Suppressor macrophage treated with lipopolysaccharide for 1 hour (primary cell): ENCODE measurements at regions not wholly inside any gene's neighbourhood (a gene's known extent, or its start where the extent isn't known, plus 50 kb on each side); places are given as distances from the start of the nearest gene placed in this dataset.
"Not testable (repeated sequence)": the region's sequence is repeated elsewhere in the genome, so short reads cannot be mapped to it uniquely, and the experiment has no call there.

Experiments used
- DNase-seq, 3 donors: peaks; one replicate each; pipeline ENCODE4 v3.0.0-alpha.2; 2020 to 2022

DNA sequence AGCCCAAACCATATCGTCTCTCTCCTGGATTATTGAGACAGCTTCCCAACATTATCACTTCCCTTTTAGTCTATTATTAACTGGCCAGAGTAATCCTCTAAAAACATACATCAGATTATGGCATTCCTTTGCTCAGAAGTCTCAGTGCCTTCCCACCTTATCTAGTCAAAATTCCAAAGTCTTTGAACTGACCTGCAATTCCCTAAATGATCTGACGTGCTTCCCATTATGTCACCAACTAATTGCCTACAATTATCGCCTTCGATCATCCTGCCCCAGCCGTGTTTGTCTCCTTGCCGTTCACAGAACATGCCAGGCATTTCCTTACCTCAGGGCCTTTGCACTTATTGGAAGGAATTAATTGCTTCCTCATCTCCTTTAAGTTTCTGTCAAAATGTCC lies 332.4 kb downstream of the IRS1 start:
- no peak for DNase-seq

DNA sequence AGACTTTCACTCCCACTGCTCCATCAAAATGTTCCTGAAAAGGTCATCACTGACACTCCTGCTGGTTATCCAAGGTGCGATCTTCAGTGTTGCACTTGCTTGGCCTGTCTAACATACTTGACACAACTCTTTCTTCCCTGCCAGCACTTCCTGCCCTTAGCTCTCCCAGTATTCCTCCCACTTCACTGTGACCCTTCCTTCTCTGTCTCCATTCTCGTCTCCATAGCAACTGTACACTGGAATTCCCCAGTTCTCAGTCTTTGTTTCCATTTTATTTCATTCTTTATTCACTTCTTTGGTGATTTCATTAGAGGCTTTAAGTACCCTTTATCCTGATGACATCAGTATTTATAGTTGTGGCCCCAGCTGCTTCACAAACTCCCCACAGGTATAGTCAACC lies 333.0 kb downstream of the IRS1 start:
- peak in 1 of 3 donors; percentile 1 for DNase-seq

DNA sequence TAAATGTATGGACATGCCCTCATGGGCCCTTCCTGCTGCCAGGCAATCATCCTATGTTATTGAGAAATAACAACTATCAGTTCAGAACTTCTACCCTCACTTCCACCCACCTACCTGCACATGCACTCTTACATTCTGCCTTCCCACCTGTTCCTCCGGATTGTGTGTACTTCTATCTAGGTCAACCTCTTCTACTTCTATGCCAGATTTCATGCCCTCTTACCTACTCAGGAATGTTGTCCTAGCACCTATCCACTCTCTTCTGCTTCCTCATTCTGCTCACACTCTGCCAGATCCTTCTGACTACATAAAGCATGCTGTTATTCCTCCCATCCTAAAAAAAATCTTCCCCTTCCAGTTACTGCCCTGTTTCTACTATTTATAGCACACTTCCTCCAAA lies 333.5 kb downstream of the IRS1 start:
- no peak for DNase-seq

DNA sequence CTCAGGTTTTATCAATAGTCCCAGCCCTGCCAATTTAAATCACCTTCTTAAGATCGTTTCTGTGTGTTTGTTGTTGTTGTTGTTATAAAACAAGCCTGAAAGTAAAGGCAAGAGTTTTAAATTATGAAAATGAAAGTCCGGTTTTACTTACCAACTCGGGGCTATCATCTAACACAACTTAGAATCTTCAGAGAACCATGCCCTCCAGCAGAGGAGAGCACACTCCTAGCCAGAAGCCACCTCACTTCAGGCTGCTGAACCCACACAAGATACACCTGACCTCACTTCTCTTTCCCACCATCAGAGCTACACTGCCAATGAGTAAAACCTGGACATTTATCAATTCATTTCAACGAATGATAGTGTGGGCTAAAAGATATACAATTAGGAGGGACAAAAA lies 335.2 kb downstream of the IRS1 start:
- no peak for DNase-seq

DNA sequence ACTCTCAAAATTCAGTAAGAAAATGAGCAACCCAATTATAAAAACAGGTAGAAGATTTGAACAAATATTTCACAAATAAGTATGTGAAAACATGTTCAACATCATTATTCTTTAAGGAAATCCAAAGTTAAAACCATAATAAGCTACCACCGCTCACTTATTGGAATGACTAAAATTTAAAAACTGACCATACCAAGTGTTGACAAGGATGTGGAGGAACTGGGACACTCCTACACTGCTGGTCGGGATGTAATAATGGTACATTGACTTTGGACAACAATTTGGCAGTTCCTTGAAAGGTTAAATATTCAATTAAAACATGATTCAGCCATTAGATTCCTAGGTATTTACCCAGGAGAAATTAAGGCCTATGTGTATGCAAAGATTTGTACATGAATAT lies 336.5 kb downstream of the IRS1 start:
- DNase-seq: no peak

DNA sequence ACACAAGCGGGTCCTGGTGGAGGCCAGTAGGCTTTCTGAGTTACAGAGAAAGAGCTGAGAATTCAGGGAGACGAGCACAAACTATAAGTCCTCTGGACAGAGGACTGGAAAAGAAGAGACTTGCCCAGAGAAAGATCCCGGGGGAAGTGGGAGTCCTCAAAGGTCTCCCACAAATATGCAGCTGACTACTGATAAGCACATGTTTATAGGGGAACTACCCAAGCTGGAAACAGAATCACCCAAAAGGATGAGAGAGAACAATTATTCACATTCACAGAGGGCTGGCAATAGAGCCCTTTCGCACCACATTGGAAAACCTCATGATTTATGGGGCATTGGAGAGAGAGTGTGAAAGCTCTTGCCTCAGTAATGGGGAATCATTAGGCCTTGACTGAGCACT lies 337.6 kb downstream of the IRS1 start:
- DNase-seq: no peak

DNA sequence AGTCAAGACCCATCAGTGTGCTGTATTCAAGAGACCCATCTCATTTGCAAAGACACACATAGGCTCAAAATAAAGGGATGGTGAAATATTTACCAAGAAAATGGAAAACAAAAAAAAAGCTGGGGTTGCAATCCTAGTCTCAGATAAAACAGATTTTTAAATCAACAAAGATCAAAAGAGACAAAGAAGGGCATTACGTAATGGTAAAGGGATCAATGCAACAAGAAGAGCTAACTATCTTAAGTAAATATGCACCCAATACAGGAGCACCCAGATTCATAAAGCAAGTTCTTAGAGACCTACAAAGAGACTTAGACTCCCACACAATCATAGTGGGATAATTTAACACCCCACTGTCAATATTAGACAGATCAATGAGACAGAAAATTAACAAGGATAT lies 343.5 kb downstream of the IRS1 start:
- not testable (repeated sequence) for DNase-seq

DNA sequence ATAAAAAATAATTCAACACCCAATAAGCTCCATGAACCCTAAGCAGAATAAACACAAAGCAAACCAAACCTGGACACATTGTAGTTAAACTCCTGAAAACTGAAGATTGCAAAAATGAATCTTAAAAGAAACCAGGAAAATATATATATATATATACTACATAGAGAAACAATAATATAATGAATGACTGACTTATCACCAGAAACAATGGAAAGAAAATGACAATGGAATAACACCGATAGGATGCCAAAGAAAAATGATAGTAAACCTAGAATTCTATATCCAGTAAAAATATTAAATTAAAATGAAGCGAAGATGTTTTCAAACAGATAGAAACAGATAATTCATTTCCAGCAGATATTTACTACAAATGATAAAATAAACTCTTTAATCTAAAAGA lies 346.9 kb downstream of the IRS1 start:
- DNase-seq: no peak

DNA sequence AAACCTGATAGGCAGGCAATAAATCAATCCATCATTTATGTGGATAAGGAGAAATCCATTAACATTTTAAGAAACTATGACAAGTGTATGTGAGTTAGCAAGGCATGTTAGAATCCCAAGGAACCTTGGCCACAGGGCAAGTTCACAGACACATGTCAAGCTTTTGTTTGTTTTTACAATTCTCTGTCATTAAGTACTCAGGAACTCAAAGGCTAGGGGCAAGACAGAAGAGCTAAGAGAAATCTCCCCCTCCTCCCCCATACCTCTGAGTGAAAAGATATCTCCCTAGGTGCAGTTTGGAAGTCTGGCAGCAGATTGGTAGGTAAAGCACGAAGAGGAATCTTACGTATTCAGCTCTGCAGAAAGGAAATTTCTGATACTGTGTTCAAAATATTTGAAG lies 348.1 kb downstream of the IRS1 start:
- DNase-seq: no peak

DNA sequence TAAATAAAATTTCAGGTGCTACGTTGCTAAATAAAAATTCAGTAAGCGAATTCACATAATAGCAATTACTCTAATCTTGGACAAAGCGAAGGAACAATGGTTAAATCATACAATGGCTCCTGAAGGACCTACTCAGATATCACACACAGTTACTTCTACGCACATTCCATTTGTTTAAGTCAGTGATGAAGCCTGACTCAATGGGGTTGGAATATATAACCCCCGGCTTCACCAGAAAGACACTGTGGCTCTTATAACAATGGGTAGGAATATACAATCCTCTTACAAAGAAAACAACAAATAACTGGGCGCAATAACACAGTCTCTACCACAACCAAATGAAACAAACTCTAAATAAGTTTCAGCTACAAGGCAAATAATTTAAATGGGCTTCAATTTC lies 349.5 kb downstream of the IRS1 start:
- DNase-seq: no peak

DNA sequence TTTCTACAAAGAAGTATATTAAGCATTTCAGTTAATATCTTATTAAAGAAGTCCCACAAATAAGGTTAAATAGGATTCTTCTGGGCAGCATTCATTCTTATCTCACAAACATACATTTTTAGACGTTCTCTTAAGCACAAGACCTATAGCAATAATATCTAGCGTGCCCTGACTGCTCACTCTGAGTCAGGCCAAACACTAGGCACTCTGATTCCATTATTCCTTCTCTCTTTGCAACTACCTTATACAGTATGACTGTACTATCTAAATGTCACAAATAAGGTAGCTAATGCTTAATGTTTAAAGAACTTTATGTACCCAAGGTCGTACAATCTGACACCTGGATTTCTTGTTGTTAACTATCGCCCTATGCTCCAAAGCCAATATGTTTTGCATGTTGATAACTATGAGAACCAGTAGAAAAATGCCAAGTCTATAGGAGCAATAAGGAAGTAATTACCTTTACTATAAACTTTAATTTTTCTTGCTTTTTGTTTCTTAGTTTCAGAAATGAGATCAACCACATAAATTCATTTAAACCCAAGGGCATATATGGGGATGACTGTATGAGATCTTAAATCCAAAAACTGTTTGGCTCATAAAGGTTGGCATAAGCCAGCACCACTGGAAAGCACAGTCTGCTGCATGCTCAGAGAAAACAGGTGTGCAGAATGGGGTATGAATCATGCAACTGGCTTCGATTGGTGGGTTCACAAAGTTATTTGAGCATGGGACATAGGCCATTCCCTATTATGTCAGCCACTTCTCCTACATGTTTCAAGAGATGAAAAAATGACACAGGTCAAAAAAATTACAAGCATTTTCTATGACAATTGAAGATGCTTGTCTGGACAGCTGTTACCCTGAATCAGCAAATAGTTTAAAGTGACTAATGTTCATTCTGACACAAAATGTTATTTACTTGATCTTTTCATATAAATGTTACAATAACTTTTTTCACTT lies 352.0 kb downstream of the IRS1 start:
- no peak for DNase-seq

DNA sequence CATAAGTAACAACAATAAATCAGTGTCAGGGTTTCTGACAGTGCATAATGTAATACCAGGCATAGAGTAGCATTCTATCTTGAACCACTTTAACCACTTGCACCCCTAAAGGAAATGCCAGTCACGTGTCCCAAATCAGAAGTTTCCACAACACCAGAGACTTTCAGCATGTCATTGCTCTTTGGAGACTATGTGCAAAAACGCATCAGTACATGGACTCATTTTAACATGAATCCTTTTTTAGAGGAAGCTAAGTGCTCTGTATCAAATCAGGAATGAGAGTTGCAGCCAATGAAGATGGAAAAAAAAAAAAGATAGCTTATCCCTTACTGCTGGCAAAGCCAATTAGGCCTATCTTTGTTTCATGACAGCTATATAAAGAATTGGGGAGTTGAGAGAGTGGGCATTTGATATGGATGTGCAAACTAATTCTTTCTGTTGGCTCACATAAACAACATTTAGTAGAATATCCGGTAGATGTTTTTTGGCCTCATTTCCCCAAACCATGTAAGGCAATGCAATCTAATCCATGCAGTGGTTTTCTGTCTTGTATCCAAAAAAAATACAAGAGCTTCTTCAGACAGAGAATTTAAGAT lies 353.1 kb downstream of the IRS1 start:
- no peak for DNase-seq

DNA sequence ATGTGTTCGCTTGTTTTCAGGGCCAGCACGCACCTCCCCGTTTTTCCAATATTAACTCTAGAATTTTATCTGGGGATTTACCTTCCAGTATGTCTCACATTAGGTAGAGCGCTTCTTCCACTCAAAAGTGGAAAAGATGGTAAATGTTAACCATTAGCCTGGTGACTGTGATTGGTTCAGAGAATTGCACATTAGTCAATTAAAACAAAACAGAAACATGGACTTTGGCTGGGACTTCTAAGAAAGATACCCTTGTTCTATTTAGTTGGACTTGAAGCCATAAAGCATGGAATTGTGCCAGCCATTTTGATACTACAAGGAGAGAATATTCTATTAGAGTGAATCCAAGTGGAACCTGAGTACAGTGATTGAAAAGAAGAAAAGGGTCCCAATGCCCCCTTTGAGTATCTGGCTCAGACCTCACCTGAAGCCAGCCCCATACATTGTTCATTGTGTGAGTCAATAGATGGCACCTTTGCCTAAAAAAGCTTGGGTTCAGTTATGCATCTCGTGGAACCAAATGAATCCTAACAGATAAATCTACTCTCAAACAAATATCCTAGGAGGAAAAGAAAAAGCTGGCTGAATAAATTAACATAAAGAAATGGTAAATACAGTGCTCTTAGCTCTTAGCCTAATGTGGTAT lies 354.3 kb downstream of the IRS1 start:
- no peak for DNase-seq

DNA sequence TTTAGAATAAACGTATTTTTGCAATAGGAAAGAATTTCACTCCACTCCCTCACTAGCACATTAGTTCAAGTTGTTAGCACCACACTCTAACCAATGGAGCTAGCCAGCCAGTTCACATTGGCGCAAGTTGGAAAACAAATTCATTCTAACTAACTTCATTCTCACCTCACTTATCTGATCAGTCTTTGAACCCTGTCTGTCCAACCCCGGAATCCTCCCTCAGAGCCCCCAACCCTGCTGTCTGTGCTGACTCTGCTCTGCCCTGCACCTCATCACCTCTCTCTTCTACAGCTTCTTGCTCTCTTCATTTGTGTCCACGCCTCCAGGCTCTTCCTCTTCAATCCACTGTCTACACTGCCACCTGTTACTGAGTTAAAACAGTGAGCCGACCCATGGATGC lies 356.5 kb downstream of the IRS1 start:
- no peak for DNase-seq

DNA sequence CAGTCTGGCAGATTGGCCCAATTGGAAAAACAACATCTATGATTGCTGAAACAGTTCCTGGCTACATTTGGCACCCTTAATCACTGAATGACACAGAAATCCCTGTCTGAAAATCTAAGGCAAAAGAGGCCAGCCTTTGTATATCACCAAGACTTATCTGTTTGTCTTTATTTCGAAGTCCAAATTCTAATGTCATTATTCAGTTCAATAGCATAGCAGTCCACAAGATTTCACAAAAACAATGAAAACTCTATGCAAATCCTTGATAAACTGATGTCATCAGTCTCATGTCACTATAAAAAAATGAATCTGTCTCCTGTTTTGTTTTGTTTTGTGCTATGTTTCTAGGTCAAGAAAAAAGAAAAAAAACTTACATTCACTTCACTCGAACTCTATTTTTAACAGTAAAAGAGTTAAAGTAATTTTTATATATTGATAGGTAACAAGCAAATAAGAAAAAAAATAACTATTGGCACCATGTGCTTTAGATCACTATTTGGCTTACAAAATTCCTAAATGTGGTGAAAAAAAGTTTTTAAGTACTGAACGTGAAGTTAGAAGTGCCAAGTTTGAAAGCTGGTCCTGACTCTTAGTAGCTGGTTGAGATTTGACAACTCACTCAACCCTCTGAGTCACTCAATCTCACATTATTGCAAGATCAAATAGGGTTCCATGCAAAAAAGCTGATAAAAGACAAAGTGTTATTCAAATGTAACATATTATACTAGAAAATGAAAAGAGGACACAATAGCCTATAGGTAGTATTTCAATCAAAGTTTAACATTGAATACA lies 359.3 kb downstream of the IRS1 start:
- no peak for DNase-seq

DNA sequence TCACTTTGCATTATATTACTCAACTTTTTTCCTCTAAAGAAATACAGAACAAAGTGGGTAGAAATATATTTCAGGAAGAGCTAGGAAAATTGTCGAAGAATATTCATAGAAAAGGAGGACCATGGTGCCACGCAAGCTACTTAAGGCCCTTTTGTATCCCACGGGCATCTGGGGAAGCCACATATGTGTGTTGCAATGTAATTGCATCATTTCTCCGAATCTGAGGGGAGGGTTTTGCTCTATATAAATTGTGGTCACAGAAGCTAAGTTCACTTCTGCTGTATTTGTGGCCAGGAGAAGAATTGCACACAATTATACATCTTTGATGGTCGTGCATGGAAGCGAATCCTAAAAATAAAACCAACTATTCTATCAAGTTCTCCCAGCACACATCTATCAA lies 360.3 kb downstream of the IRS1 start:
- DNase-seq: peak; percentile 16 to 38 (median 38)

DNA sequence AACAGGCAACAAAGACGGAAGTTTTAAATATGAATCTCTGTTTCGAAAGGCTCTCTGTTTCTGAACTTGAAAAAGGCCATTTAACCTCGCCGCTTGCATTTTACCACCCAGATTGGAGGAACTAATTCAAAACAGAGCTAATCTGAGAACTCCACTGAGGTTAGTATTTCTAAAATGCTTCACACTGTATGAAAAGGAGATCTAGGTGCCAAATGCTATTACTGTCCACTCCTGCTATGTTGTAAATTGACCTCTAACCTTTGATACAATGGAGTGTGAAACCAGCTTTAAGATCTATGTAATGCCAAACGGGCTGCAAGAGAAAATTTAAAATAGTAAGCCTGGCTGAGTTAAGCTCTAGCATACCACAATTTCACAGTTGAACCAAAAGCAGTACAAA lies 364.5 kb downstream of the IRS1 start:
- DNase-seq: no peak

DNA sequence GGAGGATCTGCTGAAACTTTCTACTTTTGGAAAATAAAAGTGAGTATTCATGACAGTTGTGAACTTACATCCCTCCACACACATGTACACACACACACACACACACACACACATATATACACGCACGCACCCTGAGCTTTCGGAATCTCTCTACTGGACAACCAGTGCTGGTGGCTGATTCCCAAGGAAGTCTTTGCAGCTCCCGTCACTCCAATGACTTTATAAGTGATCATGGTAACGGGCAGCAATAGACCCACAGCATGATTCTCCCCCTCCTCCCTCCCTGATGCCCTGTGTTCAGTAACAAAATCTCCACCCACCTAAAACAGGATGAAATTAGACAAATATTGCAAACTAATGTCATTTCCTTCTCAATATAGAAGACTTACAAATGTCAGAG lies 364.9 kb downstream of the IRS1 start:
- no peak for DNase-seq

DNA sequence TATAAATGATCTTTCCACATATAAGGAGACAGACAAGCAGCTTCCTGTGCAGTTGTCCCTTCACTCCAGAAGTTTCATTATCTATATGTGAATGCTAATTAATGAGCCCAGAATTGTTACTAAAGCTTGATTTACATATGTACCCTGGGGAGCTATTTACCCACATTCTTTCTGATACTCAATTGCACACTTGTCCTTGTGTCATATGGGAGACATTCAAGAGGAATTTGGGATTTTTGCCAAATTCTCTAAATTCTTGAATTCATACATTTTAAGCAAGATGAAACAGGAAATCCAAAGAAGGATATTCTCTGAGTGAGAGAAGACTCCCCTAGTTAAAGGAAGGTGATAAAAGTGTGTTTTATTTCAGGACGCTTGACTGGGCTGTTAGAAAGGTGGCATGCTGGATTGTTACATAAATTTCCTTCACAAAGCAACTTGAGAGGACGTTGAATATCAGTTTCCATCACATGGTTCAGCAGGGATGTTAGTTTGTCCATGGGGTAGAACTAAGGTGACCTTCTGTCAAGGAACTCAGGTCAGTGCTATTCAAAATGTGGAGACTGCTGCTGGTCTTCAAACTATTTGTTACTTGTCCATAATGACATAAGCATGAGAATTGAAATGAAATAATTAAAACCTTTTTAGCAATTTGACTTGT lies 368.2 kb downstream of the IRS1 start:
- no peak for DNase-seq

DNA sequence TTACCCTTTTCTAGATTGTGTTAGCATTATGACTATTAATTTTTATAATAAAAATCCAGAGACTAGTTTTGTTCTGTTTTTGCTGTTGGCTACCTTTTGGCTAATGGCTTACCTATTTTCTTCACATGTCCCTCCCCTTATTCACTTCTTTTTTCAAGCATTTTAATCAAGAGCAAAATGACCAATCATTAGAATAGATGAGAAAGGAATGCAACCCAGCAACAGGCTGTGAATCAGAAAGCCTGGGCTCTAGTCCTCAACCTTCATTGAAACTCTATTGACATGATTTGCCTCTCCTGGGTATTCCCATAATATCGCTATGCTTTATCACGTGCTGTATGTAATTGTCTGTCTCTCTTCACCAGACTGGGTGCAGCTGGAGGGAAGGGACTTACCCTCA lies 370.1 kb downstream of the IRS1 start:
- no peak for DNase-seq

DNA sequence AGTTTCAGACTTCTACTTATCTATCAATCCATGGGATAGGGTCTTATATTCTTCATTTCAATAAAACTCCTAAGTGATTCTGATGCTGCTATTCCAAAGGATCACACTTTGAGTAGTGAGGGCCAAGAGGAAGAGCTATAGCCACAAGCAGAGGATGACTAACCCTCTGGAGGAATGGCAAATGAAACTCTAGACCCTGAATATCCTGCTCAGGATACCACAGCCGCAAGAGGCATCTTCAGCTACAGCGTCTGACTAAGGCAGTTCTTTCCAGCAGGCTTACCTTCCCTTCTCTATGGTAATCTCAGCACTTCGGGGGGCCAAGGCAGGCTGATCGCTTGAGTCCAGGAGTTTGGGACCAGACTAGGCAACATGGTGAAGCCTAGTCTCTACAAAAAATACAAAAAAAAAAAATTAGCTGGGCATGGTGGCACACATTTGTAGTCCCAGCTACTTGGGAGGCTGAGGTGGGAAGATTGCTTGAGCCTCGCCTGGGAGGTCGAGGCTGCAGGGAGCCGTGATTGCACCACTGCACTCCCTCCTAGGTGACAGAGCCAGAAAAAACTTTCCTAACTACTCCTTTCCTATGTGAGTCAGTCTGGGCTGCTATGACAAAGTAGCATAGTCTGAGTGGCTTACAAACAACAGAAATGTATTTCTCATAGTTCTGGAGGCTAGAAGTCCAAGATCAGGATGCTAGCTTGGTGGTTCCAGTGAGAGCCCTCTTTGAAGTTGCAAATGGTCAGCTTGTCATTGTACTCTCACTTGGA lies 371.9 kb downstream of the IRS1 start:
- DNase-seq: peak; percentile 37 to 61 (median 51)

DNA sequence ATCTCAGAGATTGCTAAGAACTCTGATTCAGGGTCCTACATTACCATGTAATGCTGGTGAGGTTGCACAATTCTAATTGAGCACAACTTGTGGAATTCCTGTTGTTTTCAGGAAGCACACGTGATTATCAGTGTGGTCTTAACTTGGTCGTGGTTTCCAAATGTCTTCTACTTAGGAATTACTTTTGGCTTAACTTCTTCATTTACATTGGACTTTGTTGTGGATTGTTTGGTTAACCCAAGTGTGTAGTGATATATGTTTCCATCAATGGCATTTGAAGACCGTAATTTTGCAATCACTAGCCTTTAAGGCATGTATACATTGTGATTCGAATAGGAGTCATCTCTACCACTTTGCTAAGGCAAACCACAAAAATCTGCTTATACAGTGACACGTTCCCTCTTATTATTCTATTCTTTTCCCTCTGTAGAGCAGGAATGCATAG lies 373.3 kb downstream of the IRS1 start:
- DNase-seq: peak in 2 of 3 donors; percentile 30 to 40
